ENCODE measurements at regions not wholly inside any gene's neighbourhood (a gene's known extent, or its start where the extent isn't known, plus 50 kb on each side); places are given as distances from the start of the nearest gene placed in this dataset.

DNA sequence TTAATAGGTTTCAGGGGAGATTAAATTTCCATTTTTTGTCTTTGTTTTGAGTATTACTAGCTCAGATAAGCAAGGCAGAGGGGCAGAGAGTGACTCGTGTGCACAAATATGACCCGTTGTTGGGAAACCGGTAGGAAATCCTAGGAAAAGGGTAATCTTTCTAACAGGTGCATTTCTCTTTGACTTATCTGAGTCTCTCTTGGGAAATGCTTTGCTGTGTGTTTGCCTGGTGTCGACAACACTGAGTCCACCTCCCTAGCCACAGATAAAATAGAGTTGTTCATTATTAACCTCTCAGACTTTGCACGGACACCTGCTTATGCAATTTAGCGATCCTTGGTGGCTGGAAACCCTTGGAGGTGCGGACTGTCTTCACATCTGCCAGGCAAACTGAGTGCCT is 164.2 kb downstream of the FGF1 start:
- in situ Hi-C loops (cut with MboI): no loop called here
- H3K27me3 ChIP-seq (replicated peaks in 1 of 2; ENCODE audit: control insufficient read depth in 2 of 2, insufficient read depth in 2 of 2, low read length in 1 of 2): no peaks in the 10 kb centered on the region
- no peak overlapping the region for H2AFZ ChIP-seq (ENCODE audit: control insufficient read depth, low read depth, low read length)
- BruUV-seq (replicated peaks): no TSS peak
- POLR2A ChIA-PET: no interaction called here
- H3K4me1 ChIP-seq (ENCODE audit: control insufficient read depth, insufficient read depth, low read length): no peaks in the 10 kb centered on the region
- ATAC-seq (no peak), FAIRE-seq (no peak), DNase-seq (ENCODE audit: low read depth, low spot score) (no peak)
- no peaks in the 10 kb centered on the region for H3K79me2 ChIP-seq (ENCODE audit: control insufficient read depth, insufficient read depth, low read length)
- CTCF ChIA-PET: no interaction called here
- 26% methylated on average over 7 of the region's 7 CpGs for WGBS (ENCODE audit: insufficient coverage, insufficient replicate concordance, low lambda C conversion rate, missing lambda C conversion rate)
- intact Hi-C loops (cut with micrococcal nuclease; ENCODE audit: unreplicated experiment): no loop called here
- no peak overlapping the region for H3K4me3 ChIP-seq
- TF ChIP-seq RCOR1 (conservative IDR thresholded peaks at IDR 0.05; ENCODE audit: low read depth, low read length) (no peak), CHD4 (IDR thresholded peaks at IDR 0.05) (no peak), ATF7 (IDR thresholded peaks at IDR 0.05; ENCODE audit: low read depth) (no peak), ZNF207 (IDR thresholded peaks at IDR 0.05; ENCODE audit: borderline replicate concordance) (no peak), NKRF (conservative IDR thresholded peaks at IDR 0.05) (no peak), SREBF2 (IDR thresholded peaks at IDR 0.05; ENCODE audit: low read length) (no peak), BCL3 (IDR thresholded peaks at IDR 0.05; ENCODE audit: borderline replicate concordance, insufficient read depth, low read depth, low read length, poor library complexity, severe bottlenecking) (no peak)
- H3K36me3 ChIP-seq (ENCODE audit: control insufficient read depth in 2 of 2, insufficient read depth in 2 of 2, low read length in 1 of 2): no peaks in the 10 kb centered on the region
- no peak overlapping the region for H3K27ac ChIP-seq (ENCODE audit: control insufficient read depth, insufficient read depth)
- SMC1A ChIA-PET (ENCODE audit: uncharacterized antibody, unreplicated experiment): no interaction called here
- RAD21 ChIA-PET (ENCODE audit: unreplicated experiment): no interaction called here
- H4K20me1 ChIP-seq (ENCODE audit: control insufficient read depth, insufficient read depth): no peaks in the 10 kb centered on the region
- H3K9ac ChIP-seq (ENCODE audit: control insufficient read depth, insufficient read depth, low read length): no peak overlapping the region
- H3K4me2 ChIP-seq (ENCODE audit: control insufficient read depth, insufficient read depth): no peak overlapping the region
- H3K9me3 ChIP-seq (replicated peaks; ENCODE audit: control insufficient read depth, insufficient read depth, low read length): no peaks in the 10 kb centered on the region

Data from GM12878 (cell line).